GM18519 (cell line): ENCODE measurements at regions not wholly inside any gene's neighbourhood (a gene's known extent, or its start where the extent isn't known, plus 50 kb on each side); places are given as distances from the start of the nearest gene placed in this dataset.

Experiments
- ATAC-seq: cut with Tn5 transposase; IDR thresholded peaks from one replicate; pipeline ENCODE4 v1.9.1; 2021; ENCODE audit warnings: mild to moderate bottlenecking, moderate library complexity; ENCODE audit not compliant: unreplicated experiment, low FRiP score

GRCh38 chr2:19810637-19811036 is 91.1 kb downstream of the TTC32 start:
- ATAC-seq: no peak

- no peak for ATAC-seq
Measured at GRCh38 chr2:19810148-19810547, 91.6 kb downstream of the TTC32 start.

- ATAC-seq: no peak
Measured at GRCh38 chr2:19809206-19809605, 92.6 kb downstream of the TTC32 start.

- ATAC-seq: no peak
Measured at GRCh38 chr2:19807866-19808265, 93.9 kb downstream of the TTC32 start.

- no peak for ATAC-seq
Measured at GRCh38 chr2:19807346-19807745, 94.4 kb downstream of the TTC32 start.

GRCh38 chr2:19806591-19806990 is 95.2 kb downstream of the TTC32 start:
- no peak for ATAC-seq

- ATAC-seq: no peak
Measured at GRCh38 chr2:19806131-19806530, 95.7 kb downstream of the TTC32 start.

GRCh38 chr2:19805266-19805665 is 96.5 kb downstream of the TTC32 start:
- no peak for ATAC-seq

GRCh38 chr2:19804639-19805260 is 97.0 kb downstream of the TTC32 start:
- no peak for ATAC-seq

GRCh38 chr2:19802086-19802841 is 99.5 kb downstream of the TTC32 start:
- no peak for ATAC-seq

- no peak for ATAC-seq
Measured at GRCh38 chr2:19801367-19802080, 100.3 kb downstream of the TTC32 start.

- ATAC-seq: no peak
Measured at GRCh38 chr2:19800796-19801195, 101.0 kb downstream of the TTC32 start.

GRCh38 chr2:19799881-19800780 is 101.7 kb downstream of the TTC32 start:
- ATAC-seq: no peak

- ATAC-seq: no peak
Measured at GRCh38 chr2:19797871-19798270, 103.9 kb downstream of the TTC32 start.

- no peak for ATAC-seq
Measured at GRCh38 chr2:19797243-19797810, 104.5 kb downstream of the TTC32 start.

- no peak for ATAC-seq
Measured at GRCh38 chr2:19796035-19796695, 105.6 kb downstream of the TTC32 start.

GRCh38 chr2:19793132-19793750 is 108.5 kb downstream of the TTC32 start:
- no peak for ATAC-seq

- no peak for ATAC-seq
Measured at GRCh38 chr2:19790291-19790690, 111.5 kb downstream of the TTC32 start.

GRCh38 chr2:19787134-19787533 is 114.6 kb downstream of the TTC32 start:
- no peak for ATAC-seq
